Stimulated activated naive CD8-positive, alpha-beta T cell treated with anti-CD3 and anti-CD28 coated beads, Interleukin-15, Interleukin-2, amounts not matched to agents 100 U/mL and 50 U/mL, for 24 hours (primary cell): ENCODE measurements at regions not wholly inside any gene's neighbourhood (a gene's known extent, or its start where the extent isn't known, plus 50 kb on each side); places are given as distances from the start of the nearest gene placed in this dataset.
"Not testable (repeated sequence)": the region's sequence is repeated elsewhere in the genome, so short reads cannot be mapped to it uniquely, and the experiment has no call there.

ENCODE experiments used
- ATAC-seq: fragments of 150-1000 bp; cut with Tn5 transposase; one replicate; pipeline ENCODE4 v1.10.0; 2021
- DNase-seq: peaks from one replicate; pipeline ENCODE4 v3.0.0; 2021

DNA sequence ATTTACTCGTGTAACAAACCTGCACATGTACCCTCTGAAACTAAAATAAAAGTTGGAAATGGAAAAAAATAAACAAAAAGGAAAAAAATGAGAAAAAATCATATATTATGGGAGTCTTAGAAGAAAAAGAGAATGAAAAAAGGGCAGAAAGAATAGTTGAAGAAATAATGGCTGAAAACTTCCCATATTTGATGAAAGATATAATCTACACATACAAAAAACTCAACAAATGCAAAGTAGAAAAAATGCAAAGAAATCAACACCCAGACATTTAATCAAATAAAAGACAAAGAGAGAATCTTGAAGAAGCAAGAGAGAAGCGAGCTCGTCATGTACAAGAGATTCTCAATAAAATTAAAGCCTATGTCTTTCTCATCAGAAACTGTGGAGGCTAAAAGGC, 73.8 kb downstream of the SLC25A46 start:
- ATAC-seq (no peak), DNase-seq (no peak)

DNA sequence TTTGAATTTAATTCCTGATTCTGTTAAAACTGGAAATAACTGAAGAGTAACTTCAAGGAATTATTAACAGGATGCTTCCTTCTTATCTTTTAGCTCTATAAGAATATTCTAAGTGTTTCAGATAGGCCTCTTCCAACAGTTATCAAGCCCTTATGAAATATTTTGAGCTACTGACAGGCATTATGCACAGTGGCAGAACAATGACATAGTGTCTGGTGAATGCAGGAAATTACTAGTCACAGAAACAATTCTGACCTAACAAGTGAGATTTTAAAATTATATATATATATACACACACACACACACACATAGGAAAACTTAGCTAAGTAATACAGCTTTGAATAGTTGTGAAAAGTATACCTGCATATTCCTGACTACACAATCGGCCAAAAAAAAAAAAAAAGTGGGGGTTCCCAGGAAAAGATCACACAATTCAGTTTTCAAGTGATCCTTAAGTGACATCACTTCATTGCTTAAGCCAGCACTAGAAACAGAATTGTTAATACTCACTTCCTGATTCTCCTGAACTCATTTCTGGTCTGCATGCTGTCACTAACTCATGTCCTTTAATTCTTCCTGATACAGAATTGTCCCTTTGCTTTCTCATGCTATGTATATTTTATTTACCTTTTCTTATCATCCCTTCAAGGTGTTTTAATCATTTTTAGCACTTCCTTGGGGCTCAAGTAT, 77.3 kb downstream of the SLC25A46 start:
- no peak for ATAC-seq

GRCh38 chr5:110817459-110817858, 78.7 kb downstream of the SLC25A46 start:
- DNase-seq (no peak), ATAC-seq (no peak)

More for the DNA sequence above, 77.3 kb downstream of the SLC25A46 start:
- no peak for DNase-seq

- no peak for ATAC-seq
Observed at GRCh38 chr5:110823571-110823970, 84.8 kb downstream of the SLC25A46 start.

DNA sequence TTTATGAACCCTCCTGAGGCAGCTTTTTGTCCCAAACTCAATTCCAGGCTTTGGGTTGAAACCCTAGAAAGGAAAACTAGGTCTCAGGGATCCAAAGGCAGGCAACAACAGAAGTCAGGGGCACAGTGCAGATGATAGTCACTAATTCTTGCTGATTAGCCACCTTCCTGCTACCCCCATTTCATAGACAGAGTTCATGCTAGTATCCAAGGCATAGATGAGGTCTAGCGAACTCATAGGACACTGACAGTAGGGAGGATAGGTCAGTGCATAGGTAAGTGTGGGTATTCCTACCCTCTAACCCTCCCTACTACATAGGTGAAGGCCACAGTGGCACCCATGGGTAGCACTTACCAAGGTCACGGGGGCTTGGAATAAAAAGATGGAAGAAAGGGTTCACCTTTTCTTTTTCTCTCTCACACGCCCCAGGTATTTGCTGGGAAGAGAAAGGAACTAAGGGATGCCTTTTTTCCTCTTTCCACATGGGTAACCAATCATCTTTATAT, 86.2 kb downstream of the SLC25A46 start:
- ATAC-seq: no peak
- no peak for DNase-seq

More at GRCh38 chr5:110823571-110823970, 84.8 kb downstream of the SLC25A46 start:
- DNase-seq: no peak

- no peak for ATAC-seq
Observed at GRCh38 chr5:110832683-110833082, 93.9 kb downstream of the SLC25A46 start.

GRCh38 chr5:110834933-110835332, 96.1 kb downstream of the SLC25A46 start:
- ATAC-seq, DNase-seq: not testable (repeated sequence)

More at GRCh38 chr5:110832683-110833082, 93.9 kb downstream of the SLC25A46 start:
- no peak for DNase-seq

DNA sequence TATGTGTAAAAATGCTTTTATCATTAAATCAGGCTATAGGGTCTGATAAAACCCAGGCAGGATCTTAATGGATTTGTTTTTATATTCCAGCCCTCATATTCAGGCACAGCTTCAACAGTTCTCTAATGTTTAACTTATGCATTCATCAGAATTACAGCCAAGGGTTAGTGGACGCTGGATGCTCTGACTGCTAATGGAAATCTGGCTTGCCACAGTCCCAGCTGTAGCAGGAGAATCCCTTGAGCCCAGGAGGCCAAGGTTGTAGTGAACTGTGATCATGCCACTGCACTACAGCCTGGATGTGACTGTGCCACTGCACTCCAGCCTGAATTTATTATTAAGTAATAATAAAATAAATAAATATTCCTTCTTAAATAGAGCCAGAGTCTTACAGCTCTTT, 98.0 kb downstream of the SLC25A46 start:
- no peak for DNase-seq
- ATAC-seq: no peak

GRCh38 chr5:110838357-110838756, 99.5 kb downstream of the SLC25A46 start:
- DNase-seq, ATAC-seq: not testable (repeated sequence)

GRCh38 chr5:110838961-110839360, 100.2 kb downstream of the SLC25A46 start:
- ATAC-seq: no peak
- DNase-seq: no peak

- DNase-seq (peak; percentile 2), ATAC-seq (no peak)
Observed at GRCh38 chr5:110840347-110840960, 101.6 kb downstream of the SLC25A46 start.

DNA sequence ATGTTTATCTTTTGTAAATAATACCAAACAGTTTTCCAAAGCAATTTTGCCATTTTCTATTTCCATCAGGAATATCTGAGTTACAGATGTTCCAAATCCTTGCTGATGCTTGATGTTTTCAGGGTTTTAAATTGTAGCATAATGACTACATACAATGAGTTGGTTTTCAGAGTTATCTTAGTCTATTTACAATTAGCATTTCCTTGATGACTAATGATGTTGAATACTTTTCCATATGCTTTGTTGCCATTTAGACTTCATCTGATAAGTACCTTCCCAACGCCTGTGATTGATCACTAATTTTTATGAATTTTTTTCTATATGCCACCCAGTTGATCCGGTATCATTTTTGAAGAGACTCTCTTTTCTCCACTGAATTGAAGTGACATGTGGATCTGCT, 102.3 kb downstream of the SLC25A46 start:
- no peak for ATAC-seq
- DNase-seq: no peak

- ATAC-seq: no peak
- DNase-seq: no peak
Observed at GRCh38 chr5:110842948-110843347, 104.1 kb downstream of the SLC25A46 start.

- DNase-seq (no peak), ATAC-seq (no peak)
Observed at GRCh38 chr5:110844251-110844650, 105.4 kb downstream of the SLC25A46 start.

GRCh38 chr5:110846398-110847001, 107.7 kb downstream of the SLC25A46 start:
- ATAC-seq (no peak), DNase-seq (no peak)

- ATAC-seq (no peak), DNase-seq (no peak)
Observed at GRCh38 chr5:110851357-110851756, 112.5 kb downstream of the SLC25A46 start.

DNA sequence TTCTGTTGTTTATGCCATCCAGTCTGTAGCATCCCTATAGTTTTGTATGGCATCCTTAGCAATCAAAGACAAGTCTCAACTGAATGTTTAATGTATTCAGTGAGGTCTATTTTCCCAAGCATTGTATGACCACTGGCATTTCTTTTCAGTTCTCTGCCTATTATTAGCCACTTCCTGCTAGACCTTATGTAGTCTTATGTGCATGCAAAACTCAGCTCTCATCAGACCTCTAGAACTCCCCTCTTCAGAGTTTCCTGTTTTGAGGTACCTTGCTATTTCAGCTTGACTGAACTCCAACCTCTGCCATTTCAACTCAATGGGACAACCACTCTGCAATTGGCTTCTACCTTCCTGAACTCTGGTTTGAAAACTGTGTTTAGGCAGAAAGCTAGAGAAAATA, 113.2 kb downstream of the SLC25A46 start:
- DNase-seq (no peak), ATAC-seq (no peak)

GRCh38 chr5:110852541-110852940, 113.7 kb downstream of the SLC25A46 start:
- no peak for ATAC-seq

DNA sequence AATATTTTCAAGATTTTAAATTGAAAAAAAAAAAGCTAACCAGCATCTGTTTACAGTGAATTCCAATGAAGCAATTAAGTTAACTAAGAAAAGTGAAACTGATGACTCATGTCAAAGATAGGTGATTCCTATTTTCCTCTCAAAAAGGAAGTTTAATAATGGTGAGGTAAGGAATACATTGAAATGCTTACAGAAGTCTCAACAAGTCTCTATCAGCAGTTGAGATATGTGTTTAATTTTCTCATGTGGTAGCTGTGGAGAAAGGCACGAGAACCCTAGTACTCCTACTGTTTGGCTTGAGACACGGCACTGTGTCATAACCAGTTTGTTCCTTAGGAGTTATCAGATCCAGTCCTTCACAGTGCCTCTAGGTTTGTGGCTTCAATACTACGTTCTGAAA, 114.5 kb downstream of the SLC25A46 start:
- DNase-seq (no peak), ATAC-seq (no peak)

More at GRCh38 chr5:110852541-110852940, 113.7 kb downstream of the SLC25A46 start:
- no peak for DNase-seq

- DNase-seq: no peak
- no peak for ATAC-seq
Observed at GRCh38 chr5:110854200-110854599, 115.4 kb downstream of the SLC25A46 start.

DNA sequence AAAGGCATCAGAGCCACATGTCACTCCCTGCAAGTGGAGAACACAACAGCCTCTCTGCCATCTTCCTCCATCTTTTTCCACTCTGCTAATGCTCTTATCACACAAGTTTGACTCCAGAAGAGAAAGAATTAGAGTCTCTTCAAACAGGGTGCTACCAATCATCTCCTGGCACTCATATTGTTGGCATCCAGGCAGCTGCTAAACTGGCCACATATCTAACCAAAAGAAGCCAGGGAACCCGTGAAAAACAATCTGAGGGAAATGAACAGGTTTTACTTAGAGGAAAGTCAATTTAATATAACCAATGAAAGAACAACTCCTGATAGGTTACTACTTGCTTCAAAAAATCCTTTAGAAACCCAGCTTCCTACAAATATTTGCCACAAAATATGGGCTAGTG, 117.2 kb downstream of the SLC25A46 start:
- ATAC-seq: no peak

DNA sequence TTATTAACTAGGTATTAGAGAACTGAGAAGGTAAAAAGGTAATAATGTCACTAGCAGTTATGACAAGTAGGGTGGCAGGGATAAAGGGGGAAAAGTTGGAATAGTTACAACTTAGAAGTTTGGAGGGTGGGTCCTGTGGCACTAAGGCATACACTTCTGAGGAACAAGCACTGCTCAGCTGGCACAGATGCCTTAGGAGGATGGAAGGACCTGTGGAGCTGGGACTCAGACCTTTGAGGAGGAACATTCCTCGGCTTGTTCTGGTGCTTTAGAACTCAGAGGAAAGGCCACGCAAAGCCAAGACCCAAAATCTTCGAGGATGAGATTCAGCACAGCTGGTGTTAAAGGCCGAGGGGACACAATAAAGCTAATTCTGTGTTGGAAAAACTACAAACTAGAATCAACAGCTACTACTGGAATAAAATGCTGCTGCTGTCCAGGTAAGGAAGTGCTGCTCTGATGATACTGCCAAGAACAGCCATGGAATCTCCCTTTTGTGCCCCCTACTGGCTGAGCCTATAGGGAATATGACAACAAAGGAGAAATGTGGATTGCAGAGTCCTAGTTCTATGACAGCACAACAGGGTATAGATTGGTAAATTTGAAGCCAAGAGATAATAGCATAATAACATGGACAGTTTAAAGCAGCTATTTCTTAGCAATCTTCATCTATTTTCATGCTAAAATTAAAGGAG, 126.7 kb downstream of the SLC25A46 start:
- DNase-seq (peak; percentile 4), ATAC-seq (no peak)

More for the DNA sequence above, 117.2 kb downstream of the SLC25A46 start:
- no peak for DNase-seq

DNA sequence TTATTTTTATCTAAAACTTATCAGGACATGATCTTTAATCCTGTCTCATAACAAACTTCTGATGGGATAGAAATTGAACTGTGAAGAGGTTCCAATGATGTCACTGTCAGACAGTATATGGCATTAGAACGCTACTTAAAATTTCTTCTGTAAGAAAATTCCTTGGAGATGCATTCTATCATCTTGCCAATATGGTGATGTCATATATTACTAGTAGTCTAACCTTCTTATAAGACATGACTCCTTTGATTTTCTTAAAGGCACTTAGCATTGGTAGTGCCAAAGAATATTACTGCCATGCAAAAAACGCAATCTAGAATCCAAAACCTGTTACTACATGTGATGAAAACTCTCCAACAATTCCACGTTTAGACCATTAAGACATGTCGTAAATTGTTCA, 131.1 kb downstream of the SLC25A46 start:
- DNase-seq: no peak
- ATAC-seq: no peak
